ENCODE measurements at regions not wholly inside any gene's neighbourhood (a gene's known extent, or its start where the extent isn't known, plus 50 kb on each side); places are given as distances from the start of the nearest gene placed in this dataset.

DNA sequence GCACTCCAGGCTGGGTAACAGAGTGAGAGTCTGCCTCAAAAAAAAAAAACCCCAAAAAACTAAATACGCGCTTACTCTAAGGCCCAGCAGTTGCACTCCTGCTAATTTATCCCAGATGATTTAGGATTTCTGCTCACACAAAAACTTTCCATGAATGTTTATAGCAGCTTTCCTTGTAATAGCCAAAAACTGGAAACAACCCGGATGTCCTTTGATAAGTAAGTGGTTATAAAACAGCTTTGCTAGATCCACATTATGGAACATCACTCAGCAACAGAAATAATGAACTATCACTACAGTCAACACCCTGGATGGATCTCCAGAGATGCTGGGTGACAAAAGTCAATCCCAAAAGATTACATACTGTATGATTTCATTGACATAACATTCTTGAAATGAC, 220.4 kb upstream of the JARID2 start:
- no peak overlapping the region for H3K4me3 ChIP-seq (ENCODE audit: low read length)
- DNase-seq (ENCODE audit: low read depth) = no peak
- TF ChIP-seq, protein P1, sequence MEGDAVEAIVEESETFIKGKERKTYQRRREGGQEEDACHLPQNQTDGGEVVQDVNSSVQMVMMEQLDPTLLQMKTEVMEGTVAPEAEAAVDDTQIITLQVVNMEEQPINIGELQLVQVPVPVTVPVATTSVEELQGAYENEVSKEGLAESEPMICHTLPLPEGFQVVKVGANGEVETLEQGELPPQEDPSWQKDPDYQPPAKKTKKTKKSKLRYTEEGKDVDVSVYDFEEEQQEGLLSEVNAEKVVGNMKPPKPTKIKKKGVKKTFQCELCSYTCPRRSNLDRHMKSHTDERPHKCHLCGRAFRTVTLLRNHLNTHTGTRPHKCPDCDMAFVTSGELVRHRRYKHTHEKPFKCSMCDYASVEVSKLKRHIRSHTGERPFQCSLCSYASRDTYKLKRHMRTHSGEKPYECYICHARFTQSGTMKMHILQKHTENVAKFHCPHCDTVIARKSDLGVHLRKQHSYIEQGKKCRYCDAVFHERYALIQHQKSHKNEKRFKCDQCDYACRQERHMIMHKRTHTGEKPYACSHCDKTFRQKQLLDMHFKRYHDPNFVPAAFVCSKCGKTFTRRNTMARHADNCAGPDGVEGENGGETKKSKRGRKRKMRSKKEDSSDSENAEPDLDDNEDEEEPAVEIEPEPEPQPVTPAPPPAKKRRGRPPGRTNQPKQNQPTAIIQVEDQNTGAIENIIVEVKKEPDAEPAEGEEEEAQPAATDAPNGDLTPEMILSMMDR (IDR thresholded peaks at IDR 0.05; ENCODE audit: insufficient read depth, low read depth, low read length, missing control alignments) = no peak

DNA sequence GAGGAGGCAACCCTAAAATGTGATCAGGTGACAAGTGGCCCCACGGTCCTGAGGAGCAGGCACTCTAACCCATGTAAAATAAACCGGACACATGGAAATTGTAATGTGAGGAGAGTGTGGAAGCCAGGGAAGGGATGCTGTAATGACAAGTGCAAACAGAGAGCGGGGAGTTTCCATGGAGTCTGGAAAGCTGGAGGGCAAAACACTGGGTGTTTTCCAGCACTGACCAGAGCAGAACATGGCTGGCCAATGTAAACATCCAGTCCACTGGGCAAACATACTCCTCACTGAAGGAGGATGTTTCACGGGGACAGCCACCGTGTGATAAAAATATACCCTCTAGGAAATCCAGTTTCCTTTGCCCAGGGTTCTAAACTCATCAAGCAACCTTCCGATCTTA, 219.0 kb upstream of the JARID2 start:
- no peak overlapping the region for H3K4me3 ChIP-seq (ENCODE audit: low read length)
- TF ChIP-seq, protein P1 (IDR thresholded peaks at IDR 0.05; ENCODE audit: insufficient read depth, low read depth, low read length, missing control alignments) = no peak
- DNase-seq (ENCODE audit: low read depth) = peak; percentile 33

DNA sequence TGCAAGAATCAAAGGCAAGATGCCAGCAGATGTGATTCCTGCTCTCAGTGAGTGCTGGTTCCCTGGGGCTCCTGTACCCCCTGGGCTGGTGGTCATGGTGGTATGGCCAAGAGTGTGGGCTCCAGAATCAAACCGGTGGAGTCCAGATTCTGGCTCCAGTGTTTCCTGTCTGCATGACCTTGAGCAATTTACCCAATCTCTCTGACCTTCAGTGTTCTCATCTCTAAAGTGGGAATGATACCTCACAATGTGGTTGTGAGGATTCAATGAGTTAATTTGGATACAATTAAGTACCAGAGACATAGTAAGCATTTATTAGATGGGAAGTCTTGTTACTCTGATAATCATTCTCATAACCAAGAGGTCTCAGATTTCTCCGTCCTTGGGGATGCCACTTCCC, 218.4 kb upstream of the JARID2 start:
- no peak for DNase-seq (ENCODE audit: low read depth)
- TF ChIP-seq, protein P1 (IDR thresholded peaks at IDR 0.05; ENCODE audit: insufficient read depth, low read depth, low read length, missing control alignments) = no peak
- H3K4me3 ChIP-seq (ENCODE audit: low read length) = no peak overlapping the region

DNA sequence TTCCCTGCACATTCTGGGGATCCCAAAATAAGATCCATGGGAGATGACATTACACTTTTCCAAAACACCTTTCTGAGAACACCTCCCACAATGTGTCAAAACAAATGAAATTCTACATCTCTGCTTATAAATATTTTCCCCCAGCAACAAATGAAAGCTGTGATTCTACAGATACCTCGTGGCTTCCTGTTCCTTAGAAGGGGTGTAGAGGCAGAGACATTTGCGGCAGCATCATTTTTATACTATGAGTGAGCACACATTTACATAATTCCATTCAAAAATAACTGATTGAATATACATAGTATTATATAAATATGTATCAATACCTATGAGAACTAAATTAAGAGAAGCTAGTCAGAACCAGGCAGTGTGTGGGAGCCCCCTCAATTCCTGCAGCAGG, 213.9 kb upstream of the JARID2 start:
- TF ChIP-seq, protein P1 (IDR thresholded peaks at IDR 0.05; ENCODE audit: insufficient read depth, low read depth, low read length, missing control alignments) = no peak
- no peak overlapping the region for H3K4me3 ChIP-seq (ENCODE audit: low read length)
- DNase-seq (ENCODE audit: low read depth) = no peak

DNA sequence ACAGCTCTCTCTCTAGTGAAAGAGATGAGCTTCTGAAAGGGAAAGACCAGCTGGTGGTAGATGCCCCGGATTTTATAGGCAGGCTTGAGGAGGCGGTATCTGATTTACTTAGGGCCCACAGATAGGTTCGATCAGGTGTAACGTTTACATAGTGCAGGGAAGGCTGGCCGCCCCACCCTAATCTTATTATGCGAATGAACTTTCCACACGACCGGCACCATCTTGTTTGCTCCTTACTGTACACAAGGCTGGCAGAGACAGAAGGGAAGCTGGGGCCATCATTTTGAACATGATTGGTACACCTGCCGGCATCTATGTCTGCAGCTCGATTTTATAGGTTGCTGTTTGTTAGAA, 212.0 kb upstream of the JARID2 start:
- TF ChIP-seq, protein P1 (IDR thresholded peaks at IDR 0.05; ENCODE audit: insufficient read depth, low read depth, low read length, missing control alignments) = no peak
- DNase-seq (ENCODE audit: low read depth) = no peak
- no peak overlapping the region for H3K4me3 ChIP-seq (ENCODE audit: low read length)

DNA sequence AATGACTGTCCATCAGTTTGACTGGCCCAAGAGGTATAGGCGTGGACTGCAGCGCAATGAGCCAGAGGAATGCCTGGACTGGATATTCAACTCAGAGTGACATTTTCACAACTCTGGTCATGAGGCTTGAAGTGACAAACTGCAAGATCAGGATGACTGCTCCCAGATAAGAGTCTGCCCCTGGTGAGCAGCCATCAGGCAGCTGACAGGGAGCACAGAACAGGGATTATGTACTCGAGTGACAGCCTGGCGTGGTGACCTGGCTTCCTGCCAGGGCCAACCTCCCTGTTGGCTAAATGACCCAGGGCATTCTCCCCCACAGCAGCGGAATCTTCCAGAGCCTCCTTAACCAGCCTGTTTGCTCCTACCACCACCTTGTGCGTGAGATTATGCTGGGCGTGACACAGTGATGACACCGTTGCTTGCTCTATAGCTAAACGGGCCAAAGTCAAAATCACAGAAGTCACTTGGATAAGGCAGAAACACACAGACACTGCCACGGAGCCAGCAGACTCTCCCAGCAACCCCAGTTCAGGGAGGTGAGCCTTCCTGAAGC, 209.1 kb upstream of the JARID2 start:
- DNase-seq (ENCODE audit: low read depth) = no peak
- TF ChIP-seq, protein P1 (IDR thresholded peaks at IDR 0.05; ENCODE audit: insufficient read depth, low read depth, low read length, missing control alignments) = no peak
- H3K4me3 ChIP-seq (ENCODE audit: low read length) = no peak overlapping the region

DNA sequence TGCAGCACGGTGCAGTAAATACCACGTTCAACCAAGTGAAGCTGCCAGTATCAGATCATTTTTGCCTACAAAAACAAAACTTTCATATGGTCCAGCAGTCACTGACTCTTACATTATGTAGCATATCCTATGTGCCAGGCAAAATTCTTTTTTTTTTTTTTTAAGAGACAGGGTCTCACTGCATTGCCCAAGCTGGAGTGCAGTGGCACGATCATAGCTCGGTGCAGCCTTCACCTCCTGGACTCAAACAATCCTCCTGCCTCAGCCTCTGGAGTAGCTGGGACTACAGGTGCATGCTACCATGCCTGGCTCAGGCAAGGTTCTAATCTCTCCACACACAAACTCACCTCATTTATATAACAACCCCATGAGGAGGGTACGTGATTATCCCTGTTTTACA, 208.6 kb upstream of the JARID2 start:
- TF ChIP-seq, protein P1 (IDR thresholded peaks at IDR 0.05; ENCODE audit: insufficient read depth, low read depth, low read length, missing control alignments) = no peak
- DNase-seq (ENCODE audit: low read depth) = no peak
- no peak overlapping the region for H3K4me3 ChIP-seq (ENCODE audit: low read length)
